HCT116 (cell line): ENCODE measurements at regions not wholly inside any gene's neighbourhood (a gene's known extent, or its start where the extent isn't known, plus 50 kb on each side); places are given as distances from the start of the nearest gene placed in this dataset.

Experiments
- ATAC-seq: fragments of 200-7000 bp; cut with Tn5 transposase; 2 replicates; pipeline ENCODE4 v1.9.1; 2020; ENCODE audit warnings: mild to moderate bottlenecking, moderate library complexity
- BruUV-seq: library from RNA; stranded (reverse); fragments of 400-500 nt; replicated peaks from 2 replicates; lab custom pipeline; 2021; lab: Mats Ljungman, UMichigan
- CTCF ChIA-PET: fragments of 300-600 bp; sonication (Branson Sonifier 250); formaldehyde crosslinking; loops from one replicate; lab custom pipeline; 2021; ENCODE audit warnings: antibody characterized with exemption; lab: Charles Lee
- POLR2A ChIA-PET: fragments of 300-600, 350-600 bp; sonication (Branson Sonifier 250); formaldehyde crosslinking; loops from one replicate; lab custom pipeline; 2021; ENCODE audit warnings: antibody characterized with exemption; lab: Charles Lee
- RAD21 ChIA-PET, 2 experiments: fragments of 300-600 bp; sonication (Branson Sonifier 250); formaldehyde crosslinking; loops; one replicate each; lab custom pipeline; 2023; ENCODE audit warnings: low total read pairs in 2 of 2; ENCODE audit not compliant: uncharacterized antibody in 2 of 2, unreplicated experiment in 2 of 2, low non-redundant PET in 1 of 2; lab: Charles Lee
- DNase-seq: peaks from one replicate; pipeline ENCODE4 v3.0.0-alpha.2; 2010; ENCODE audit warnings: low read depth, low spot score
- H2AFZ ChIP-seq: fragments of 200-600 bp; shearing (Covaris generic), sonication (generic); 2 replicates; pipeline ENCODE4 v1.6.1; 2017; ENCODE audit warnings: low read depth, mixed run types, mixed read lengths, antibody characterized with exemption, low read length; ENCODE audit not compliant: poor library complexity, severe bottlenecking
- H3K27ac ChIP-seq: 2 replicates; pipeline ENCODE4 v1.5.1; 2012; ENCODE audit warnings: low read depth, low read length
- H3K27me3 ChIP-seq: fragments of 200-600 bp; sonication (generic); 2 replicates; pipeline ENCODE4 v1.6.1; 2016; ENCODE audit warnings: mixed run types, low read length, mixed read lengths; ENCODE audit not compliant: insufficient read depth
- H3K36me3 ChIP-seq, 2 experiments: fragments of 200-500 bp in 1 of 2; fragments of 200-600 bp in 1 of 2; sonication (Bioruptor generic) in 1 of 2; sonication (generic) in 1 of 2; 2 replicates each; pipeline versions ENCODE4 v1.5.1 to v1.6.1; 2014 to 2016; ENCODE audit warnings: low read length in 2 of 2, inconsistent platforms in 1 of 2, mixed read lengths in 1 of 2, mixed run types in 1 of 2; ENCODE audit not compliant: insufficient read depth in 2 of 2, control insufficient read depth in 1 of 2
- H3K4me1 ChIP-seq, 2 experiments: fragments of 200-600 bp in 1 of 2; sonication (generic) in 1 of 2; 2 replicates each; pipeline versions ENCODE4 v1.5.1 to v1.6.1; 2012 to 2017; ENCODE audit warnings: low read length in 2 of 2, inconsistent platforms in 1 of 2, mild to moderate bottlenecking in 1 of 2, mixed read lengths in 1 of 2, mixed run types in 1 of 2, moderate library complexity in 1 of 2; ENCODE audit not compliant: insufficient read depth in 2 of 2, control insufficient read depth in 1 of 2
- H3K4me2 ChIP-seq: fragments of 200-600 bp; sonication (generic); 2 replicates; pipeline ENCODE4 v1.6.1; 2017; ENCODE audit warnings: mixed run types, low read length, mixed read lengths
- H3K4me3 ChIP-seq, 2 experiments: fragments of 200-600 bp in 1 of 2; sonication (generic) in 1 of 2; replicated peaks in 1 of 2; 2 replicates each; pipeline ENCODE4 v1.5.1; 2011 to 2016; ENCODE audit warnings: low read length in 2 of 2, control low read depth in 1 of 2, low read depth in 1 of 2, mild to moderate bottlenecking in 1 of 2, mixed read lengths in 1 of 2, mixed run types in 1 of 2
- H3K79me2 ChIP-seq: fragments of 200-600 bp; sonication (generic); 2 replicates; pipeline ENCODE4 v1.6.1; 2017; ENCODE audit warnings: mild to moderate bottlenecking, mixed run types, low read length, moderate library complexity, mixed read lengths; ENCODE audit not compliant: insufficient read depth
- H3K9ac ChIP-seq: fragments of 200-600 bp; sonication (generic); 2 replicates; pipeline ENCODE4 v1.6.1; 2016; ENCODE audit warnings: low read length, mixed read lengths
- H3K9me2 ChIP-seq: fragments of 200-600 bp; sonication (generic), shearing (Covaris generic); 2 replicates; pipeline ENCODE4 v1.6.1; 2017; ENCODE audit warnings: mixed run types, mild to moderate bottlenecking, moderate library complexity; ENCODE audit not compliant: insufficient read depth
- H3K9me3 ChIP-seq, 2 experiments: fragments of 200-500 bp in 1 of 2; fragments of 200-600 bp in 1 of 2; sonication (Bioruptor generic) in 1 of 2; sonication (generic) in 1 of 2; 2 replicates each; pipeline ENCODE4 v1.6.1; 2014 to 2017; ENCODE audit warnings: low read length in 2 of 2, mixed read lengths in 2 of 2, inconsistent platforms in 1 of 2, low read depth in 1 of 2, mild to moderate bottlenecking in 1 of 2, mixed run types in 1 of 2, moderate library complexity in 1 of 2; ENCODE audit not compliant: control insufficient read depth in 1 of 2, insufficient read depth in 1 of 2
- H4K20me1 ChIP-seq: fragments of 200-600 bp; sonication (generic), shearing (Covaris generic); 2 replicates; pipeline ENCODE4 v1.6.1; 2017; ENCODE audit warnings: mixed run types, mild to moderate bottlenecking, moderate library complexity; ENCODE audit not compliant: insufficient read depth
- CBX3 ChIP-seq: IDR thresholded peaks from 2 replicates; pipeline ENCODE4 v1.6.1; 2012; ENCODE audit warnings: low read depth
- CEBPB ChIP-seq: IDR thresholded peaks from 2 replicates; pipeline ENCODE4 v1.6.1; 2012; ENCODE audit warnings: low read depth
- EGR1 ChIP-seq: IDR thresholded peaks from 2 replicates; pipeline ENCODE4 v1.6.1; 2012; ENCODE audit warnings: low read depth
- ELF1 ChIP-seq: IDR thresholded peaks from 2 replicates; pipeline ENCODE4 v1.6.1; 2012; ENCODE audit warnings: low read depth, borderline replicate concordance
- EZH2 ChIP-seq: fragments of 200-600 bp; sonication (generic); IDR thresholded peaks from 2 replicates; pipeline ENCODE4 v1.6.1; 2017; ENCODE audit warnings: antibody characterized with exemption, mixed run types
- EZH2phosphoT487 ChIP-seq: fragments of 200-600 bp; IDR thresholded peaks from 2 replicates; pipeline ENCODE4 v1.6.1; 2018; ENCODE audit warnings: antibody characterized with exemption, borderline replicate concordance
- FOSL1 ChIP-seq: IDR thresholded peaks from 2 replicates; pipeline ENCODE4 v1.6.1; 2012; ENCODE audit warnings: low read depth
- JUND ChIP-seq: IDR thresholded peaks from 2 replicates; pipeline ENCODE4 v1.6.1; 2012
- POLR2A ChIP-seq: IDR thresholded peaks from 2 replicates; pipeline ENCODE4 v1.7.0; 2011; ENCODE audit warnings: borderline replicate concordance; ENCODE audit not compliant: insufficient read depth, insufficient read length; ENCODE audit errors: extremely low read depth
- RAD21 ChIP-seq: IDR thresholded peaks from 2 replicates; pipeline ENCODE4 v1.6.1; 2012; ENCODE audit warnings: low read depth, mild to moderate bottlenecking
- SIN3A ChIP-seq: IDR thresholded peaks from 2 replicates; pipeline ENCODE4 v1.6.1; 2012; ENCODE audit warnings: low read depth
- SP1 ChIP-seq: IDR thresholded peaks from 2 replicates; pipeline ENCODE4 v1.6.1; 2012; ENCODE audit warnings: low read depth
- SRF ChIP-seq: IDR thresholded peaks from 2 replicates; pipeline ENCODE4 v1.6.1; 2012; ENCODE audit warnings: low read depth
- YY1 ChIP-seq: IDR thresholded peaks from 2 replicates; pipeline ENCODE4 v1.6.1; 2011; ENCODE audit warnings: low read length, low read depth, moderate library complexity, mild to moderate bottlenecking; ENCODE audit not compliant: insufficient replicate concordance; ENCODE audit errors: extremely low read depth
- ZFX ChIP-seq: fragments of 450-650 bp; IDR thresholded peaks from 2 replicates; pipeline ENCODE4 v1.6.1; 2017
- ZNF274 ChIP-seq: fragments of 200-500 bp; sonication (Bioruptor generic); IDR thresholded peaks from 2 replicates; pipeline ENCODE4 v1.6.1; 2014; ENCODE audit warnings: mild to moderate bottlenecking, low read depth, low read length, inconsistent platforms
- intact Hi-C: fragments of 100-400 bp; cut with micrococcal nuclease; formaldehyde crosslinking; loops from 2 replicates; pipeline ENCODE4 v1.10.0; 2022
- TF ChIP-seq, protein P1 (sequence below): IDR thresholded peaks from 2 replicates; pipeline ENCODE4 v1.6.1; 2011; ENCODE audit warnings: mild to moderate bottlenecking, low read length, moderate library complexity; ENCODE audit not compliant: insufficient replicate concordance; ENCODE audit errors: extremely low read depth
- TF ChIP-seq, protein P2 (sequence below): IDR thresholded peaks from 2 replicates; pipeline ENCODE4 v1.6.1; 2012
- TF ChIP-seq, protein P3 (sequence below): IDR thresholded peaks from 2 replicates; pipeline ENCODE4 v1.6.1; 2012
- TF ChIP-seq, protein P4 (sequence below), 3 experiments: fragments of 200-600 bp in 1 of 3; sonication (generic) in 1 of 3; IDR thresholded peaks in 2 of 3; conservative IDR thresholded peaks in 1 of 3; 2 replicates each; pipeline ENCODE4 v1.5.1; 2012 to 2017; ENCODE audit warnings: low read depth in 2 of 3, low read length in 2 of 3, antibody characterized with exemption in 1 of 3, borderline replicate concordance in 1 of 3, control low read depth in 1 of 3, mild to moderate bottlenecking in 1 of 3, mixed read lengths in 1 of 3, mixed run types in 1 of 3, moderate library complexity in 1 of 3; ENCODE audit not compliant: insufficient read depth in 1 of 3

DNA sequence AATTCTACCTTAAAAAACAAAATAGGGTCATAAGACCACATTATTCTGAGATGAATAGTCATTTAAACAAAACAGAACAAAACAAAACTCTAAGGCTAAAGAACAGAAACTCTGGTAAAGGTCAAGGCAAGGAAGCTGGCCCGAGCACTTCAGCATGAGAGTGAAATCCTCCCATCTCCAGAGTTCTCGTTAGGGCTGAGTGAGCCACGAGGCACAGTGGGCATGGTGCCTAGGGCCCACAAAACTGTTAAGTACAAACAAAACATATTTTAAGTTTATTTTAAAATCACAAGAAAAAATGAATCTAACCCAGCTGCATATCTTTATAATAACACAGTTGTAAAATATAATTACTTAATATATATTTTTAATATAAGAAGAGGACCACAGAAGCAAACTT lies 417.8 kb upstream of the GBE1 start:
- DNase-seq, result no peak
- Histone ChIP-seq H3K9me2 (no peaks in the 10 kb centered on the region), H2AFZ (no peak overlapping the region), H3K4me2 (no peak overlapping the region), H3K9me3 (no peaks in the 10 kb centered on the region), H3K36me3 (no peaks in the 10 kb centered on the region), H3K4me1 (no peaks in the 10 kb centered on the region), H3K4me3 (no peak overlapping the region), H3K9ac (no peak overlapping the region), H3K27me3 (no peaks in the 10 kb centered on the region), H3K27ac (no peak overlapping the region), H4K20me1 (no peaks in the 10 kb centered on the region), H3K79me2 (no peaks in the 10 kb centered on the region)
- ATAC-seq, result no peak
- ChIA-PET CTCF (no interaction called here), POLR2A (no interaction called here), RAD21 (no interaction called here)
- intact Hi-C loops, result no loop called here
- TF ChIP-seq FOSL1 (no peak), CEBPB (no peak), ELF1 (no peak), SIN3A (no peak), ZNF274 (no peak), RAD21 (no peak), POLR2A (no peak), CBX3 (no peak), SP1 (no peak), YY1 (no peak), EZH2 (no peak), EZH2phosphoT487 (no peak), EGR1 (no peak), JUND (no peak), SRF (no peak), ZFX (no peak)
- TF ChIP-seq, protein P1, sequence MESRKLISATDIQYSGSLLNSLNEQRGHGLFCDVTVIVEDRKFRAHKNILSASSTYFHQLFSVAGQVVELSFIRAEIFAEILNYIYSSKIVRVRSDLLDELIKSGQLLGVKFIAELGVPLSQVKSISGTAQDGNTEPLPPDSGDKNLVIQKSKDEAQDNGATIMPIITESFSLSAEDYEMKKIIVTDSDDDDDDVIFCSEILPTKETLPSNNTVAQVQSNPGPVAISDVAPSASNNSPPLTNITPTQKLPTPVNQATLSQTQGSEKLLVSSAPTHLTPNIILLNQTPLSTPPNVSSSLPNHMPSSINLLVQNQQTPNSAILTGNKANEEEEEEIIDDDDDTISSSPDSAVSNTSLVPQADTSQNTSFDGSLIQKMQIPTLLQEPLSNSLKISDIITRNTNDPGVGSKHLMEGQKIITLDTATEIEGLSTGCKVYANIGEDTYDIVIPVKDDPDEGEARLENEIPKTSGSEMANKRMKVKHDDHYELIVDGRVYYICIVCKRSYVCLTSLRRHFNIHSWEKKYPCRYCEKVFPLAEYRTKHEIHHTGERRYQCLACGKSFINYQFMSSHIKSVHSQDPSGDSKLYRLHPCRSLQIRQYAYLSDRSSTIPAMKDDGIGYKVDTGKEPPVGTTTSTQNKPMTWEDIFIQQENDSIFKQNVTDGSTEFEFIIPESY, result no peak
- TF ChIP-seq, protein P2, sequence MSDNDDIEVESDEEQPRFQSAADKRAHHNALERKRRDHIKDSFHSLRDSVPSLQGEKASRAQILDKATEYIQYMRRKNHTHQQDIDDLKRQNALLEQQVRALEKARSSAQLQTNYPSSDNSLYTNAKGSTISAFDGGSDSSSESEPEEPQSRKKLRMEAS, result no peak
- TF ChIP-seq, protein P3, sequence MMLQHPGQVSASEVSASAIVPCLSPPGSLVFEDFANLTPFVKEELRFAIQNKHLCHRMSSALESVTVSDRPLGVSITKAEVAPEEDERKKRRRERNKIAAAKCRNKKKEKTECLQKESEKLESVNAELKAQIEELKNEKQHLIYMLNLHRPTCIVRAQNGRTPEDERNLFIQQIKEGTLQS, result no peak
- TF ChIP-seq, protein P4, sequence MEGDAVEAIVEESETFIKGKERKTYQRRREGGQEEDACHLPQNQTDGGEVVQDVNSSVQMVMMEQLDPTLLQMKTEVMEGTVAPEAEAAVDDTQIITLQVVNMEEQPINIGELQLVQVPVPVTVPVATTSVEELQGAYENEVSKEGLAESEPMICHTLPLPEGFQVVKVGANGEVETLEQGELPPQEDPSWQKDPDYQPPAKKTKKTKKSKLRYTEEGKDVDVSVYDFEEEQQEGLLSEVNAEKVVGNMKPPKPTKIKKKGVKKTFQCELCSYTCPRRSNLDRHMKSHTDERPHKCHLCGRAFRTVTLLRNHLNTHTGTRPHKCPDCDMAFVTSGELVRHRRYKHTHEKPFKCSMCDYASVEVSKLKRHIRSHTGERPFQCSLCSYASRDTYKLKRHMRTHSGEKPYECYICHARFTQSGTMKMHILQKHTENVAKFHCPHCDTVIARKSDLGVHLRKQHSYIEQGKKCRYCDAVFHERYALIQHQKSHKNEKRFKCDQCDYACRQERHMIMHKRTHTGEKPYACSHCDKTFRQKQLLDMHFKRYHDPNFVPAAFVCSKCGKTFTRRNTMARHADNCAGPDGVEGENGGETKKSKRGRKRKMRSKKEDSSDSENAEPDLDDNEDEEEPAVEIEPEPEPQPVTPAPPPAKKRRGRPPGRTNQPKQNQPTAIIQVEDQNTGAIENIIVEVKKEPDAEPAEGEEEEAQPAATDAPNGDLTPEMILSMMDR (IDR thresholded peaks at IDR 0.05 in 2 of 3, conservative IDR thresholded peaks at IDR 0.05 in 1 of 3; ENCODE audit: borderline replicate concordance in 1 of 3, insufficient read depth in 1 of 3, low read depth in 2 of 3, low read length in 2 of 3), result no peak
- no TSS peak for BruUV-seq
